ENCODE measurements at regions not wholly inside any gene's neighbourhood (a gene's known extent, or its start where the extent isn't known, plus 50 kb on each side); places are given as distances from the start of the nearest gene placed in this dataset.

DNA sequence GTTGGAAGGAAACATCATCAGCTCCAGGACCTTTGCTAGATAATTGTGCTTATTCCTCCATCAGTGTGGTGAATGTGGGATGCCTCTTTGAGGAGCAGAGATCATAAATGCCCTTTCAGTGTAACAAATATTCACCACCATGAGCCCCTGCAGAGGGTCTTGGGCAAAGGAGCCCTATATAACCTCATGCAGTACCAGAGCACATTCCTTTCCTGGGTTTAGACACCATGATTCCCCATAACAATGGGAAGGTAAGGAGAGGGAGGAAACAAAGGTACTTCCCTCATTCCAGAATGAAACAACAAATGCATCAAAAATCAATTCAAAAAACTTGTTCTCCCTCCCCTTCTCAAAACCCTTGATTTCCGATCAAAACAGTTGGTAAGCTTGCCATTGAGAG is 103.4 kb upstream of the PROX1 start:
- Histone ChIP-seq H3K4me3 (no peak overlapping the region), H3K9me2 (replicated peaks; ENCODE audit: insufficient read depth) (no peaks in the 10 kb centered on the region), H3K36me3 (replicated peaks; ENCODE audit: insufficient read depth, low read depth) (no peaks in the 10 kb centered on the region), H3K4me1 (ENCODE audit: insufficient read depth) (no peaks in the 10 kb centered on the region), H2AFZ (no peak overlapping the region), H3K79me2 (no peaks in the 10 kb centered on the region), H4K20me1 (ENCODE audit: insufficient read depth, poor library complexity, severe bottlenecking) (no peaks in the 10 kb centered on the region), H3K9me3 (ENCODE audit: low read depth) (no peaks in the 10 kb centered on the region), H3K27me3 (no peaks in the 10 kb centered on the region), H3K4me2 (no peak overlapping the region), H3K27ac (no peak overlapping the region)
- TF ChIP-seq EZH2phosphoT487 (IDR thresholded peaks at IDR 0.05; ENCODE audit: low read depth, severe bottlenecking, unreplicated experiment) (no peak), EZH2 (IDR thresholded peaks at IDR 0.05; ENCODE audit: borderline replicate concordance) (no peak)
- TF ChIP-seq, protein P1, sequence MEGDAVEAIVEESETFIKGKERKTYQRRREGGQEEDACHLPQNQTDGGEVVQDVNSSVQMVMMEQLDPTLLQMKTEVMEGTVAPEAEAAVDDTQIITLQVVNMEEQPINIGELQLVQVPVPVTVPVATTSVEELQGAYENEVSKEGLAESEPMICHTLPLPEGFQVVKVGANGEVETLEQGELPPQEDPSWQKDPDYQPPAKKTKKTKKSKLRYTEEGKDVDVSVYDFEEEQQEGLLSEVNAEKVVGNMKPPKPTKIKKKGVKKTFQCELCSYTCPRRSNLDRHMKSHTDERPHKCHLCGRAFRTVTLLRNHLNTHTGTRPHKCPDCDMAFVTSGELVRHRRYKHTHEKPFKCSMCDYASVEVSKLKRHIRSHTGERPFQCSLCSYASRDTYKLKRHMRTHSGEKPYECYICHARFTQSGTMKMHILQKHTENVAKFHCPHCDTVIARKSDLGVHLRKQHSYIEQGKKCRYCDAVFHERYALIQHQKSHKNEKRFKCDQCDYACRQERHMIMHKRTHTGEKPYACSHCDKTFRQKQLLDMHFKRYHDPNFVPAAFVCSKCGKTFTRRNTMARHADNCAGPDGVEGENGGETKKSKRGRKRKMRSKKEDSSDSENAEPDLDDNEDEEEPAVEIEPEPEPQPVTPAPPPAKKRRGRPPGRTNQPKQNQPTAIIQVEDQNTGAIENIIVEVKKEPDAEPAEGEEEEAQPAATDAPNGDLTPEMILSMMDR (IDR thresholded peaks at IDR 0.05; ENCODE audit: poor library complexity): no peak
- WGBS (ENCODE audit: low lambda C conversion rate, missing lambda C conversion rate): 0% methylated on average over 1 of the region's 1 CpG
- no peak for DNase-seq (ENCODE audit: low spot score)

DNA sequence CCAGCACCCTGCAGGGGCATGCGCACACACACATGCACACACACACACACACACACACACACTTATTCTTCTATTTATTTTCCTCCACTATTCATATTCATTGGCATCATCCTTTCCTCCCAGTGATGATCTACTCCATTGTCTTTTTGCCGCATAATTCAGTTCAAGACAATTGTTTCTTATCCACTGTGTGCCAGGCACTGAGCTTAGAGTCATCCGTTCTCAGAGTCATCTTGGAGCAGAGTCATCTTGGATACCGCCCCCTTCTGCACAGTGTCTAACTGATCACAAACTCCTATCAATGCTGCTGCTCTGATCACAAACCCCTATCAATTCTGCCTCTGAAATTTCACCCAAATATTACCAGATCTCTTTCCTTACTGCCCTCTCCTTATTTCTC is 102.8 kb upstream of the PROX1 start:
- WGBS (ENCODE audit: low lambda C conversion rate, missing lambda C conversion rate): 94% methylated on average over 4 of the region's 4 CpGs
- Histone ChIP-seq H3K9me2 (replicated peaks; ENCODE audit: insufficient read depth) (no peaks in the 10 kb centered on the region), H4K20me1 (ENCODE audit: insufficient read depth, poor library complexity, severe bottlenecking) (no peaks in the 10 kb centered on the region), H3K27me3 (no peaks in the 10 kb centered on the region), H3K9me3 (ENCODE audit: low read depth) (no peaks in the 10 kb centered on the region), H3K27ac (no peak overlapping the region), H3K36me3 (replicated peaks; ENCODE audit: insufficient read depth, low read depth) (no peaks in the 10 kb centered on the region), H3K4me2 (no peak overlapping the region), H3K4me3 (no peak overlapping the region), H3K4me1 (ENCODE audit: insufficient read depth) (no peaks in the 10 kb centered on the region), H2AFZ (no peak overlapping the region), H3K79me2 (no peaks in the 10 kb centered on the region)
- TF ChIP-seq, protein P1 (IDR thresholded peaks at IDR 0.05; ENCODE audit: poor library complexity): no peak
- TF ChIP-seq EZH2phosphoT487 (IDR thresholded peaks at IDR 0.05; ENCODE audit: low read depth, severe bottlenecking, unreplicated experiment) (no peak), EZH2 (IDR thresholded peaks at IDR 0.05; ENCODE audit: borderline replicate concordance) (no peak)
- DNase-seq (ENCODE audit: low spot score): no peak

DNA sequence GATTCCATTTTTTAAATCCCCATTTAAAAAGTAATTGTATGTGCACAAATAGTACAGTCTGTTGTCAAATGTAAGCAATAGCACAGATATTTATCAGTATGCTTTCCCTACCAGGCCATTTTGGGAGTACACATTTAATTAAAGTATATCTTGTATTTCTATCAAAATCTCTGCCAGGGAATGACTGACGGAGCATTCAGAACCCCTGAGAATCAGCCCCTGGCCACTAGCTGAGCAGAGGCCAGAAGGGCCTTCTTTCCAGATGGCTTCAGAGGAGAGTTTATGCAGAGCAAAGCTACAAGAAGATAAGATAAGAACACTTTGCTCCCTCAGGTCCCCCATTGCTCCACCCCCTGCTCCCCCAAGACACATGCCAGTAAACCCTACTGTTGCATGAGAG is 99.9 kb upstream of the PROX1 start:
- no peak overlapping the region for H3K4me2 ChIP-seq
- H3K9me2 ChIP-seq (replicated peaks; ENCODE audit: insufficient read depth): no peaks in the 10 kb centered on the region
- no peaks in the 10 kb centered on the region for H3K79me2 ChIP-seq
- no peak overlapping the region for H3K4me3 ChIP-seq
- peaks cover 2% of the 10 kb centered on the region for H3K4me1 ChIP-seq (ENCODE audit: insufficient read depth)
- no peak overlapping the region for H2AFZ ChIP-seq
- H3K27me3 ChIP-seq: no peaks in the 10 kb centered on the region
- TF ChIP-seq, protein P1 (IDR thresholded peaks at IDR 0.05; ENCODE audit: poor library complexity): no peak
- TF ChIP-seq EZH2phosphoT487 (IDR thresholded peaks at IDR 0.05; ENCODE audit: low read depth, severe bottlenecking, unreplicated experiment) (no peak), EZH2 (IDR thresholded peaks at IDR 0.05; ENCODE audit: borderline replicate concordance) (no peak)
- DNase-seq (ENCODE audit: low spot score): no peak
- no peaks in the 10 kb centered on the region for H3K9me3 ChIP-seq (ENCODE audit: low read depth)
- H3K27ac ChIP-seq: no peak overlapping the region
- no peaks in the 10 kb centered on the region for H3K36me3 ChIP-seq (replicated peaks; ENCODE audit: insufficient read depth, low read depth)
- 78% methylated on average over 1 of the region's 1 CpG for WGBS (ENCODE audit: low lambda C conversion rate, missing lambda C conversion rate)
- no peaks in the 10 kb centered on the region for H4K20me1 ChIP-seq (ENCODE audit: insufficient read depth, poor library complexity, severe bottlenecking)

All from hepatocyte (in vitro differentiated cells).